ENCODE measurements at regions not wholly inside any gene's neighbourhood (a gene's known extent, or its start where the extent isn't known, plus 50 kb on each side); places are given as distances from the start of the nearest gene placed in this dataset.
"Not testable (repeated sequence)": the region's sequence is repeated elsewhere in the genome, so short reads cannot be mapped to it uniquely, and the experiment has no call there.

- TF ChIP-seq, protein P1, sequence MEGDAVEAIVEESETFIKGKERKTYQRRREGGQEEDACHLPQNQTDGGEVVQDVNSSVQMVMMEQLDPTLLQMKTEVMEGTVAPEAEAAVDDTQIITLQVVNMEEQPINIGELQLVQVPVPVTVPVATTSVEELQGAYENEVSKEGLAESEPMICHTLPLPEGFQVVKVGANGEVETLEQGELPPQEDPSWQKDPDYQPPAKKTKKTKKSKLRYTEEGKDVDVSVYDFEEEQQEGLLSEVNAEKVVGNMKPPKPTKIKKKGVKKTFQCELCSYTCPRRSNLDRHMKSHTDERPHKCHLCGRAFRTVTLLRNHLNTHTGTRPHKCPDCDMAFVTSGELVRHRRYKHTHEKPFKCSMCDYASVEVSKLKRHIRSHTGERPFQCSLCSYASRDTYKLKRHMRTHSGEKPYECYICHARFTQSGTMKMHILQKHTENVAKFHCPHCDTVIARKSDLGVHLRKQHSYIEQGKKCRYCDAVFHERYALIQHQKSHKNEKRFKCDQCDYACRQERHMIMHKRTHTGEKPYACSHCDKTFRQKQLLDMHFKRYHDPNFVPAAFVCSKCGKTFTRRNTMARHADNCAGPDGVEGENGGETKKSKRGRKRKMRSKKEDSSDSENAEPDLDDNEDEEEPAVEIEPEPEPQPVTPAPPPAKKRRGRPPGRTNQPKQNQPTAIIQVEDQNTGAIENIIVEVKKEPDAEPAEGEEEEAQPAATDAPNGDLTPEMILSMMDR (IDR thresholded peaks at IDR 0.05; ENCODE audit: low read depth, low read length, missing control alignments): no peak
- H3K4me3 ChIP-seq (ENCODE audit: low read depth, low read length): no peak overlapping the region
- H3K27me3 ChIP-seq (replicated peaks): no peaks in the 10 kb centered on the region
- no peak overlapping the region for H3K27ac ChIP-seq
- no peak for DNase-seq
- H3K36me3 ChIP-seq (replicated peaks): no peaks in the 10 kb centered on the region
- in situ Hi-C loops (cut with HindIII; ENCODE audit: low pct_ligation_motif_present, low sequenced_read_pairs): no loop called here
These were observed 260.6 kb downstream of the SMAD2 start for GRCh38 chr18:47669815-47670214.

GRCh38 chr18:47658498-47658897 is 272.0 kb downstream of the SMAD2 start:
- H3K27ac ChIP-seq: no peak overlapping the region
- DNase-seq: no peak
- no peak overlapping the region for H3K4me3 ChIP-seq (ENCODE audit: low read depth, low read length)
- TF ChIP-seq, protein P1 (IDR thresholded peaks at IDR 0.05; ENCODE audit: low read depth, low read length, missing control alignments): no peak
- in situ Hi-C loops (cut with HindIII; ENCODE audit: low pct_ligation_motif_present, low sequenced_read_pairs): no loop called here
- no peaks in the 10 kb centered on the region for H3K36me3 ChIP-seq (replicated peaks)
- H3K27me3 ChIP-seq (replicated peaks): no peaks in the 10 kb centered on the region

- H3K27me3 ChIP-seq (replicated peaks): no peaks in the 10 kb centered on the region
- in situ Hi-C loops (cut with HindIII; ENCODE audit: low pct_ligation_motif_present, low sequenced_read_pairs): no loop called here
- TF ChIP-seq, protein P1 (IDR thresholded peaks at IDR 0.05; ENCODE audit: low read depth, low read length, missing control alignments): no peak
- H3K4me3 ChIP-seq (ENCODE audit: low read depth, low read length): no peak overlapping the region
- no peak for DNase-seq
- no peak overlapping the region for H3K27ac ChIP-seq
- H3K36me3 ChIP-seq (replicated peaks): no peaks in the 10 kb centered on the region
These were observed 275.5 kb downstream of the SMAD2 start for GRCh38 chr18:47654988-47655387.

- Histone ChIP-seq H3K27me3 (replicated peaks) (no peaks in the 10 kb centered on the region), H3K4me3 (ENCODE audit: low read depth, low read length) (no peak overlapping the region), H3K27ac (no peak overlapping the region), H3K36me3 (replicated peaks) (no peaks in the 10 kb centered on the region)
- TF ChIP-seq, protein P1 (IDR thresholded peaks at IDR 0.05; ENCODE audit: low read depth, low read length, missing control alignments): no peak
- DNase-seq: no peak
- in situ Hi-C loops (cut with HindIII; ENCODE audit: low pct_ligation_motif_present, low sequenced_read_pairs): no loop called here
These were observed 285.6 kb downstream of the SMAD2 start for GRCh38 chr18:47644896-47645295.

DNA sequence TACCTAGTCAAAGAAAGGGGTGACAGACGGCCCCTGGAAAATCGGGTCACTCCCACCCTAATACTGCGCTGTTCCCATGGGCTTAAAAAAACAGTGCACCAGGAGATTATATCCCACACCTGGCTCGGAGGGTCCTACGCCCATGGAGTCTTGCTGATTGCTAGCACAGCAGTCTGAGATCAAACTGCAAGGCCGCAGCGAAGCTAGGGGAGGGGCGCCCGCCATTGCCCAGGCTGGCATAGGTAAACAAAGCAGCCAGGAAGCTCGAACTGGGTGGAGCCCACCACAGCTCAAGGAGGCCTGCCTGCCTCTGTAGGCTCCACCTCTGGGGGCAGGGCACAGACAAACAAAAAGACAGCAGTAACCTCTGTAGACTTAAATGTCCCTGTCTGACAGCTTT is 292.9 kb downstream of the SMAD2 start:
- H3K36me3 ChIP-seq (replicated peaks); H3K27me3 ChIP-seq (replicated peaks); DNase-seq; in situ Hi-C loops (cut with HindIII; ENCODE audit: low pct_ligation_motif_present, low sequenced_read_pairs); H3K4me3 ChIP-seq (ENCODE audit: low read depth, low read length); H3K27ac ChIP-seq: not testable (repeated sequence)

GRCh38 chr18:47635416-47635815 is 295.0 kb downstream of the SMAD2 start:
- Histone ChIP-seq H3K27me3 (replicated peaks) (no peaks in the 10 kb centered on the region), H3K4me3 (ENCODE audit: low read depth, low read length) (no peak overlapping the region), H3K36me3 (replicated peaks) (no peaks in the 10 kb centered on the region), H3K27ac (no peak overlapping the region)
- in situ Hi-C loops (cut with HindIII; ENCODE audit: low pct_ligation_motif_present, low sequenced_read_pairs): no loop called here
- no peak for DNase-seq
- TF ChIP-seq, protein P1 (IDR thresholded peaks at IDR 0.05; ENCODE audit: low read depth, low read length, missing control alignments): no peak
